BJ (cell line): ENCODE measurements at regions not wholly inside any gene's neighbourhood (a gene's known extent, or its start where the extent isn't known, plus 50 kb on each side); places are given as distances from the start of the nearest gene placed in this dataset.

ENCODE experiments used
- CTCF ChIA-PET: fragments of 350-600 bp; formaldehyde crosslinking; extraction: SDS; loops from one replicate; lab custom pipeline; 2021; ENCODE audit warnings: antibody characterized with exemption, inconsistent platforms; lab: Yijun Ruan, JAX
- POLR2A ChIA-PET: fragments of 300-600 bp; sonication (Branson Sonifier 250); formaldehyde crosslinking; extraction: SDS; loops from one replicate; lab custom pipeline; 2021; ENCODE audit warnings: antibody characterized with exemption; lab: Charles Lee
- DNase-seq: peaks from one replicate; pipeline ENCODE4 v3.0.0-alpha.2; 2011; ENCODE audit warnings: low read depth
- H3K27me3 ChIP-seq: 2 replicates; pipeline ENCODE4 v1.6.0; 2011; ENCODE audit warnings: low read length; ENCODE audit not compliant: control insufficient read depth, insufficient read depth
- H3K36me3 ChIP-seq: 2 replicates; pipeline ENCODE4 v1.5.1; 2011; ENCODE audit warnings: low read length; ENCODE audit not compliant: control insufficient read depth, insufficient read depth
- H3K4me3 ChIP-seq: 2 replicates; pipeline ENCODE4 v1.5.1; 2011; ENCODE audit warnings: low read depth, mild to moderate bottlenecking, control low read depth, low read length
- CTCF ChIP-seq: IDR thresholded peaks from 2 replicates; pipeline ENCODE4 v1.5.1; 2011; ENCODE audit warnings: low read depth, mild to moderate bottlenecking, control low read depth, inconsistent platforms, low read length, moderate library complexity; ENCODE audit not compliant: insufficient read depth

DNA sequence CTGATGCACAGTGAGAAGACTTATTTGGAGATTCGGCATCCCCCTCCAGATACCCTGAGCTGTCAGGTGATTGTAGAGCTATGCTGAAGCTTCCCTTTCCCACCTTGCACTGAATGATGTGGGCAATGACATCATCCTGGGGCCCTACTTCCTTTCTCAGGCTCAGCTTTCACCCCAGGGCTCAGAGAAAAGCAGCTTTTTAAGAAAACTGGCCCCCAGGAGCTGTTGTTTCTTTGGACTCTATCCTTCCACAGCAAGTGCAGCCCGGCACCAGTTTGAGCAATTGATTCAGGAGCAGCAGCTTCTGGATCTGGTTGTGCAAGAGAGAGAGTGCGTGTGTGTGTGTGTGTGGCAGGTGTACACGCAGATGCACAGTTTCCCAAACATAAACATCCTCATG lies 251.3 kb downstream of the ANAPC1 start:
- CTCF ChIA-PET, result no interaction called here
- TF ChIP-seq CTCF, result no peak
- POLR2A ChIA-PET, result no interaction called here
- Histone ChIP-seq H3K36me3 (no peaks in the 10 kb centered on the region), H3K4me3 (no peak overlapping the region), H3K27me3 (peaks cover 1% of the 10 kb centered on the region)
- no peak for DNase-seq

- TF ChIP-seq CTCF, result no peak
- Histone ChIP-seq H3K4me3 (no peak overlapping the region), H3K27me3 (peaks cover 1% of the 10 kb centered on the region), H3K36me3 (no peaks in the 10 kb centered on the region)
- ChIA-PET POLR2A (no interaction called here), CTCF (no interaction called here)
- DNase-seq, result no peak
Measured at GRCh38 chr2:111633189-111633588, 250.8 kb downstream of the ANAPC1 start.

- TF ChIP-seq CTCF, result no peak
- POLR2A ChIA-PET, result no interaction called here
- no peak overlapping the region for H3K4me3 ChIP-seq
- H3K27me3 ChIP-seq, result peaks cover 1% of the 10 kb centered on the region
- CTCF ChIA-PET, result no interaction called here
- no peaks in the 10 kb centered on the region for H3K36me3 ChIP-seq
- DNase-seq, result no peak
Measured at GRCh38 chr2:111633643-111634042, 250.3 kb downstream of the ANAPC1 start.

DNA sequence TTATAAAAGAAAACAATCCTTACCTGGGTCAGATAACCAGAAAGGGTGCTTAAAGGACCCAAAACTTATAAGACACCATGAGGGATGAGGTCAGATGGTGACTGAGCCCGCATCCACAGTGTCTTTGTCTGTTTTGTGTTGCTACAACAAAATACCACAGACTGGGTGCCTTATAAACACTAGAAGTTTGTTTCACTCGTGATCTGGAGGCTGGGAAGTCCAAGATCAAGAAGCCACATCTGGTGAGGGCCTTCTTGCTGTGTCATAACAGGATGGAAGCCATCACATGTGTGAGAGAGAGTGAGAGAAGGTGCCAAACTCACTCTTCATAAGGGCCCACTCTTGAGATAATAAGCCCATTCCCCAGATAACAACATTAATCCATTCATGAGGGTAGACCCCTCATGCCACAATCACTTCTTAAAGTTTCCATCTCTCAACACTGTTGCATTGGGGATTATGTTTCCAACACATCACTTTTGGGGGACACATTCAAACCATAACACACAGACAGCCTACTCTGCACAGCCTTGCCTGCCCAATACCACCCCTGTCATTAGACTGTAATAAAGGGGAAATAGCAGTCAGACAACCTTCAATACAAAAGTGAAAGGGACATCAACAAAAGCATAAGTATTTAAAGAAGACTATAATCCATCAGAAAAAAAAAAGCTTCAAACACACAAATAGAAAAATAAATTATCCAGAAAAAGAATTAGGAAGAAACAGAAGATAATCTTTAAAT lies 249.8 kb downstream of the ANAPC1 start:
- no peak for DNase-seq
- Histone ChIP-seq H3K4me3 (no peak overlapping the region), H3K36me3 (no peaks in the 10 kb centered on the region), H3K27me3 (peaks cover 1% of the 10 kb centered on the region)
- CTCF ChIA-PET, result no interaction called here
- POLR2A ChIA-PET, result no interaction called here
- no peak for TF ChIP-seq CTCF

DNA sequence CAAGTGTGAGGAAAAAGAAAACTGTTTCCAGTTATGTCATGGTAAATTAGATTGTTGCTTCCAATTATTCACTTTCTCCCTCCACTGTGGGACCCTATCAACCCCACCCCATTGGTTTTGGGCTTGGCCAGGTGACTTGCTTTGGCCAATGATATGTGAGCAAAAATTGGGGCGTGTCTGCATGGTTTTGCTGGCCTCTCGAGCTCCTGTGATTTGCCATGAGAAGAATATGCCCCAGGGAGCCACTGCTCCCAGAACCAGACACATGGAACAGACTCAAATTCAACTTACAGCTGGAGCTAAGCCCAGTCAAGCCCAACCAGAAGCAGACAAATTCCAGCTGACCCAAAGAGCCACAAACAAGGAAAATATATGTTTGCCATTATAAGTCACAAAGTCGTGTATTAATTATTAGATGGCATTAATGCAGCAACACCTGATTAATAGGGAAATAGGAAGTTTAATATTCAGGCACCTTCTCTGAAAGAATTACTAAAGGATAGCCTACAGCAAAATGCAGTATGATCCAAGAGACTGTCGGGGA lies 248.9 kb downstream of the ANAPC1 start:
- no peak overlapping the region for H3K4me3 ChIP-seq
- TF ChIP-seq CTCF, result no peak
- no peak for DNase-seq
- ChIA-PET POLR2A (no interaction called here), CTCF (no interaction called here)
- H3K27me3 ChIP-seq, result peaks cover 1% of the 10 kb centered on the region
- no peaks in the 10 kb centered on the region for H3K36me3 ChIP-seq
